ENCODE measurements at regions not wholly inside any gene's neighbourhood (a gene's known extent, or its start where the extent isn't known, plus 50 kb on each side); places are given as distances from the start of the nearest gene placed in this dataset.
A peak's percentile ranks its signal among the peaks of the same experiment; 100 is the strongest.

- TF ChIP-seq POLR2A (IDR thresholded peaks at IDR 0.05; ENCODE audit: low read length) (no peak), HOXB13 (CRISPR knock-in tag; IDR thresholded peaks at IDR 0.05; ENCODE audit: low read depth) (no peak), CBX2 (IDR thresholded peaks at IDR 0.05; ENCODE audit: borderline replicate concordance, low read depth) (no peak), MAX (IDR thresholded peaks at IDR 0.05) (no peak), NR3C1 (IDR thresholded peaks at IDR 0.05) (no peak), RFX5 (IDR thresholded peaks at IDR 0.05) (no peak), BHLHE40 (IDR thresholded peaks at IDR 0.05; ENCODE audit: low read depth, low read length) (no peak), TFCP2L1 (CRISPR knock-in tag; IDR thresholded peaks at IDR 0.05) (no peak), CHD4 (IDR thresholded peaks at IDR 0.05; ENCODE audit: borderline replicate concordance) (no peak), MAZ (IDR thresholded peaks at IDR 0.05; ENCODE audit: borderline replicate concordance, low read depth, low read length) (no peak), PBX3 (IDR thresholded peaks at IDR 0.05) (no peak), HDAC2 (IDR thresholded peaks at IDR 0.05) (no peak), JUNB (IDR thresholded peaks at IDR 0.05) (peak; percentile 81)
- TF ChIP-seq, protein P1, sequence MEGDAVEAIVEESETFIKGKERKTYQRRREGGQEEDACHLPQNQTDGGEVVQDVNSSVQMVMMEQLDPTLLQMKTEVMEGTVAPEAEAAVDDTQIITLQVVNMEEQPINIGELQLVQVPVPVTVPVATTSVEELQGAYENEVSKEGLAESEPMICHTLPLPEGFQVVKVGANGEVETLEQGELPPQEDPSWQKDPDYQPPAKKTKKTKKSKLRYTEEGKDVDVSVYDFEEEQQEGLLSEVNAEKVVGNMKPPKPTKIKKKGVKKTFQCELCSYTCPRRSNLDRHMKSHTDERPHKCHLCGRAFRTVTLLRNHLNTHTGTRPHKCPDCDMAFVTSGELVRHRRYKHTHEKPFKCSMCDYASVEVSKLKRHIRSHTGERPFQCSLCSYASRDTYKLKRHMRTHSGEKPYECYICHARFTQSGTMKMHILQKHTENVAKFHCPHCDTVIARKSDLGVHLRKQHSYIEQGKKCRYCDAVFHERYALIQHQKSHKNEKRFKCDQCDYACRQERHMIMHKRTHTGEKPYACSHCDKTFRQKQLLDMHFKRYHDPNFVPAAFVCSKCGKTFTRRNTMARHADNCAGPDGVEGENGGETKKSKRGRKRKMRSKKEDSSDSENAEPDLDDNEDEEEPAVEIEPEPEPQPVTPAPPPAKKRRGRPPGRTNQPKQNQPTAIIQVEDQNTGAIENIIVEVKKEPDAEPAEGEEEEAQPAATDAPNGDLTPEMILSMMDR (IDR thresholded peaks at IDR 0.05), result no peak
These were observed 560.8 kb downstream of the ETS1 start for GRCh38 chr11:128026596-128026995.
